HEK293T (cell line): ENCODE measurements at regions not wholly inside any gene's neighbourhood (a gene's known extent, or its start where the extent isn't known, plus 50 kb on each side); places are given as distances from the start of the nearest gene placed in this dataset.

Experiments
- ARNT ChIP-seq: fragments of 450-650 bp; IDR thresholded peaks from 2 replicates; pipeline ENCODE4 v1.6.1; 2017; ENCODE audit warnings: mild to moderate bottlenecking
- CTBP1 ChIP-seq: fragments of 450-650 bp; IDR thresholded peaks from 2 replicates; pipeline ENCODE4 v1.6.1; 2016; ENCODE audit warnings: borderline replicate concordance
- FOXK2 ChIP-seq: fragments of 450-650 bp; IDR thresholded peaks from 2 replicates; pipeline ENCODE4 v1.6.1; 2016; ENCODE audit warnings: mild to moderate bottlenecking
- FOXM1 ChIP-seq: fragments of 450-650 bp; IDR thresholded peaks from 2 replicates; pipeline ENCODE4 v1.6.1; 2017; ENCODE audit warnings: mild to moderate bottlenecking, borderline replicate concordance
- HDGF ChIP-seq: fragments of 450-650 bp; IDR thresholded peaks from 2 replicates; pipeline ENCODE4 v1.6.1; 2017; ENCODE audit warnings: antibody characterized with exemption, borderline replicate concordance
- SUZ12 ChIP-seq: fragments of 450-650 bp; IDR thresholded peaks from 2 replicates; pipeline ENCODE4 v1.6.1; 2016; ENCODE audit warnings: mild to moderate bottlenecking
- ZNF384 ChIP-seq: fragments of 450-650 bp; IDR thresholded peaks from 2 replicates; pipeline ENCODE4 v1.6.1; 2016

GRCh38 chr1:189530162-189530561 lies 947.5 kb downstream of the BRINP3 start:
- TF ChIP-seq CTBP1 = no peak
- no peak for TF ChIP-seq FOXM1
- no peak for TF ChIP-seq ARNT
- TF ChIP-seq ZNF384 = no peak
- no peak for TF ChIP-seq SUZ12
- TF ChIP-seq HDGF = no peak
- no peak for TF ChIP-seq FOXK2
